HUDEP-2 (cell line): ENCODE measurements at regions not wholly inside any gene's neighbourhood (a gene's known extent, or its start where the extent isn't known, plus 50 kb on each side); places are given as distances from the start of the nearest gene placed in this dataset.
"Not testable (repeated sequence)": the region's sequence is repeated elsewhere in the genome, so short reads cannot be mapped to it uniquely, and the experiment has no call there.

Experiments
- DNase-seq, 76 experiments: peaks; one replicate each; lab custom pipeline; 2025; ENCODE audit not compliant: unreplicated experiment in 76 of 76; lab: John Stamatoyannopoulos, UW

GRCh38 chr3:75372964-75373363 lies 291.2 kb upstream of the FRG2C start:
- DNase-seq, result not testable (repeated sequence)

GRCh38 chr3:75379840-75380239 lies 284.3 kb upstream of the FRG2C start:
- DNase-seq, result not testable (repeated sequence)

- DNase-seq, result no peak
Observed at GRCh38 chr3:75380276-75380771, 283.8 kb upstream of the FRG2C start.

- DNase-seq, result not testable (repeated sequence)
Observed at GRCh38 chr3:75384016-75384415, 280.1 kb upstream of the FRG2C start.

- not testable (repeated sequence) for DNase-seq
Observed at GRCh38 chr3:75388486-75389124, 275.5 kb upstream of the FRG2C start.

- peak in 2 of 76 experiments; percentile 1 to 13 for DNase-seq
Observed at GRCh38 chr3:75393288-75393694, 270.8 kb upstream of the FRG2C start.

- DNase-seq, result not testable (repeated sequence)
Observed at GRCh38 chr3:75394102-75394501, 270.0 kb upstream of the FRG2C start.

- DNase-seq, result not testable (repeated sequence)
Observed at GRCh38 chr3:75394562-75395360, 269.4 kb upstream of the FRG2C start.

- no peak for DNase-seq
Observed at GRCh38 chr3:75395580-75396315, 268.4 kb upstream of the FRG2C start.

- no peak for DNase-seq
Observed at GRCh38 chr3:75396316-75396802, 267.8 kb upstream of the FRG2C start.

GRCh38 chr3:75397486-75397885 lies 266.6 kb upstream of the FRG2C start:
- not testable (repeated sequence) for DNase-seq

- DNase-seq, result peak in 46 of 76 experiments; percentile 1 to 52 (median 19)
Observed at GRCh38 chr3:75422101-75422945, 241.8 kb upstream of the FRG2C start.

GRCh38 chr3:75425379-75425778 lies 238.7 kb upstream of the FRG2C start:
- not testable (repeated sequence) for DNase-seq

GRCh38 chr3:75427486-75427885 lies 236.6 kb upstream of the FRG2C start:
- DNase-seq, result not testable (repeated sequence)

- not testable (repeated sequence) for DNase-seq
Observed at GRCh38 chr3:75427906-75428305, 236.2 kb upstream of the FRG2C start.

GRCh38 chr3:75429561-75430220 lies 234.4 kb upstream of the FRG2C start:
- peak in 66 of 76 experiments; percentile 2 to 74 (median 46) for DNase-seq

- not testable (repeated sequence) for DNase-seq
Observed at GRCh38 chr3:75430406-75430805, 233.7 kb upstream of the FRG2C start.

GRCh38 chr3:75431120-75431519 lies 233.0 kb upstream of the FRG2C start:
- not testable (repeated sequence) for DNase-seq

- not testable (repeated sequence) for DNase-seq
Observed at GRCh38 chr3:75432466-75432865, 231.7 kb upstream of the FRG2C start.
